NB4 (cell line): ENCODE measurements at regions not wholly inside any gene's neighbourhood (a gene's known extent, or its start where the extent isn't known, plus 50 kb on each side); places are given as distances from the start of the nearest gene placed in this dataset.

Experiments used
- DNase-seq: peaks from one replicate; pipeline ENCODE4 v3.0.0; 2010; ENCODE audit warnings: low read depth
- H3K4me3 ChIP-seq: one replicate; pipeline ENCODE4 v1.5.1; 2011; ENCODE audit warnings: mild to moderate bottlenecking, low read depth, low read length, moderate library complexity
- MYC ChIP-seq: IDR thresholded peaks from 2 replicates; pipeline ENCODE4 v1.6.1; 2011; ENCODE audit warnings: low read depth, low read length
- POLR2A ChIP-seq: IDR thresholded peaks from 2 replicates; pipeline ENCODE4 v1.6.1; 2011; ENCODE audit warnings: mild to moderate bottlenecking; ENCODE audit not compliant: insufficient read length; ENCODE audit errors: extremely low read depth
- TF ChIP-seq, protein P1 (sequence below): IDR thresholded peaks from 2 replicates; pipeline ENCODE4 v1.6.1; 2011; ENCODE audit warnings: low read depth, low read length
- TF ChIP-seq, protein P2 (sequence below): IDR thresholded peaks from one replicate; pipeline ENCODE4 v1.5.1; 2012; ENCODE audit warnings: low read depth, low read length

DNA sequence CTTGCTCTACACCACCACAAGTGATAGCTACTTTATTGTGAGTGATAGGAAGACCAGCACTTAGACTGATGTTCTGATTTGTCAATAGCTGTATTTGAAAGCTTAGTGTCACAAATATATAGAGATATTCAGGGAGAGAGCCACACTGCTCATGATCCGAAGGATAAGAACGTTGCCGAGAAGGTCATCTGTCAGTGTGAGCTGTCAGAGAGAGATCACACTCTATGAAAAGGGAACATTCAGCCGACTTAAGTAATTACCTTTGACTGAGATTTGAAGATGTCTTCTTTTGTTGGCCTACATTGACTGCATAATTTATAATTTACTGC lies 322.6 kb downstream of the TFEC start:
- no peak for DNase-seq
- TF ChIP-seq POLR2A (no peak), MYC (no peak)
- TF ChIP-seq, protein P1, sequence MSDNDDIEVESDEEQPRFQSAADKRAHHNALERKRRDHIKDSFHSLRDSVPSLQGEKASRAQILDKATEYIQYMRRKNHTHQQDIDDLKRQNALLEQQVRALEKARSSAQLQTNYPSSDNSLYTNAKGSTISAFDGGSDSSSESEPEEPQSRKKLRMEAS, result no peak
- TF ChIP-seq, protein P2, sequence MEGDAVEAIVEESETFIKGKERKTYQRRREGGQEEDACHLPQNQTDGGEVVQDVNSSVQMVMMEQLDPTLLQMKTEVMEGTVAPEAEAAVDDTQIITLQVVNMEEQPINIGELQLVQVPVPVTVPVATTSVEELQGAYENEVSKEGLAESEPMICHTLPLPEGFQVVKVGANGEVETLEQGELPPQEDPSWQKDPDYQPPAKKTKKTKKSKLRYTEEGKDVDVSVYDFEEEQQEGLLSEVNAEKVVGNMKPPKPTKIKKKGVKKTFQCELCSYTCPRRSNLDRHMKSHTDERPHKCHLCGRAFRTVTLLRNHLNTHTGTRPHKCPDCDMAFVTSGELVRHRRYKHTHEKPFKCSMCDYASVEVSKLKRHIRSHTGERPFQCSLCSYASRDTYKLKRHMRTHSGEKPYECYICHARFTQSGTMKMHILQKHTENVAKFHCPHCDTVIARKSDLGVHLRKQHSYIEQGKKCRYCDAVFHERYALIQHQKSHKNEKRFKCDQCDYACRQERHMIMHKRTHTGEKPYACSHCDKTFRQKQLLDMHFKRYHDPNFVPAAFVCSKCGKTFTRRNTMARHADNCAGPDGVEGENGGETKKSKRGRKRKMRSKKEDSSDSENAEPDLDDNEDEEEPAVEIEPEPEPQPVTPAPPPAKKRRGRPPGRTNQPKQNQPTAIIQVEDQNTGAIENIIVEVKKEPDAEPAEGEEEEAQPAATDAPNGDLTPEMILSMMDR, result no peak
- H3K4me3 ChIP-seq, result no peak overlapping the region

DNA sequence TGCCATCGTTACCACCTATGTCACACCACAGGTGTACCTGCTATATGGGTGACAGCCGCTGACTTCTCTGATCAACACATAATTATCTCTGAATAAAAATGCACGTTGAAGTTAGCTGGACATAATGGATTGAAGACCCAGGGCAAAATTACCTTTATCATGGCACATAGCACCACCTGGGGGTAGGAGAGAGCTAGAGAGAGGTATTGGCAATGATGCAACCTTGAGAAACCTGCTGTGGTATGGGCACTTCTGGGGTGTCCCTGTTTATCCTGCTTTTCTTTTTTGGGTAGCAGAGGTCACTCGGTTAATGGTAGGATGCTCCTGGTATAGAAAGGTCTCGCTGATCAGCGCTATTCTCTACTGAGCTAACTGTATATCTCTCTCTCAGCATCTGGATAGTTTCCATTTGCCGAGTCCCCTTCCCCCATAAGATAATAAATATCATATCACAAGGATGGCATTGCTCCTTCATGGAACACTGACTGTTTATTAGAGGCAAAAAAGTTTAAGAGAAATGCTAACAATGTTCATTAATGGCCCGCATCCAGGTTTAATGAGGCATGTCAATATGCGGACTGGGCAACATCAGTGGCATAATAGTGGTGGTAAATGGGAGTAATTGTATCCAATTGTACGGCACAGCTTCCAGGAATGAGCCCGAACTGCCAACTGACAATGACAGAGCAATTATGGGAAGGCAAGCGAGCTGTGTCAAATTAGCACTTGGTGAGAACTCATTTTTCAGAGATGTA lies 323.1 kb downstream of the TFEC start:
- TF ChIP-seq MYC, result no peak
- TF ChIP-seq, protein P2, result peak; percentile 19
- H3K4me3 ChIP-seq, result no peak overlapping the region
- DNase-seq, result peak; percentile 9

DNA sequence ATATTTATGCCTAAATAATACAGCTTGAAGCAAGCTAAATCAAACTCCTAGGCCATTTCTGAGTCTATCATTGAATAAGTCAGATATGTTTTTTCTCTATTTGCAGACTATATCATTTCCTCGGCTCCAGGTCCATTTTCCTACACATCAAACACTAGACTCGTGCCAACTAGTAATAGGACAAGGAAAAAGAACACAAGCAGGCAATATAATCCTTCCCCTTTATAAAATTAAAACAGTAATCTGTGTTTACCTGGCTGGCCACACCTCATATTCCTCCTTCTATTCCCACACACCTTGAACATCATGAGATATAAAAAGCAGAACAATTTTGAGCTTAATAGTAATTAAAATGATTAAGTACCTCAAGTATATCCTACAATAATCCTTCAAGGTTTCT lies 325.7 kb downstream of the TFEC start:
- no peak overlapping the region for H3K4me3 ChIP-seq
- no peak for DNase-seq
- TF ChIP-seq, protein P2, result no peak
- TF ChIP-seq MYC (no peak), POLR2A (no peak)
- TF ChIP-seq, protein P1, result no peak

DNA sequence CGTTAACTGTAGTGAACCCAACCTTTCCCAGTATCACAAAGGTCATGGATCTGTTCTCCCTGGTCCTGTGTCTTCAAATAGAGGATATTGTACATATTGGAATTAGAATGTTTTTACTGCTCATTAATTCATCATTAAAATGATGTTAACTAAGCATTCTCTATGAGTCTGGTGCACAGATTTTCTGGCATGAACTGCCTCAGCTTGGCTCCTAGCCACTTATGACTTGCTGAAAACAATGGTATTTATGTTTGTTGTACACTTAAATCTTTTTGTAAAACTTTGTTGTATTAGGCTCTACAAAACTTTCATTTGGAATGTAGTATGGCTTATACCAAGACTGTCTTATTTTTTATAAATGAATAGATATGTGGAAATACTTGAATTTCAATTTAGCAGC lies 329.4 kb downstream of the TFEC start:
- TF ChIP-seq, protein P2, result no peak
- TF ChIP-seq, protein P1, result no peak
- TF ChIP-seq POLR2A (no peak), MYC (no peak)
- no peak overlapping the region for H3K4me3 ChIP-seq
- DNase-seq, result no peak

DNA sequence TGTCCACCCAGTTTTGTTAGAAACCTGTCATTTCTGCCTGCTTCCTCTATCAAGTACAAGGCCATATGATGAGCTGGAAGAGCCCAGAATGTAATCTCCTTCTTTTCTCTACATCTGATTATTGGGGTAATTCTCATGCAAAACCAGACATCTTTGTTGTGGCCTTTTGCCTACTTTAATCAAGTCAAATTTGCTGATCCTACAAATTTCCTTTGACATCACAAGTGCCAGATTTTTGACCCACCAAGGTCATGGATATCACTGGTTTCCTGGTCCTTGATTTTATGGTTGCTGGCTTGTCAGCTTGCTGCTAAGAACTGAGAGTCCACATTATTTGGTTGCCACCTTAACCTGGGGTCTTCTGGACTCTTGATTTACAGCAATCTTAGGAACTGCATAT lies 336.1 kb downstream of the TFEC start:
- TF ChIP-seq POLR2A, result no peak
- TF ChIP-seq, protein P1, result no peak
- no peak for TF ChIP-seq MYC
- TF ChIP-seq, protein P2, result no peak
- no peak overlapping the region for H3K4me3 ChIP-seq
- DNase-seq, result no peak

DNA sequence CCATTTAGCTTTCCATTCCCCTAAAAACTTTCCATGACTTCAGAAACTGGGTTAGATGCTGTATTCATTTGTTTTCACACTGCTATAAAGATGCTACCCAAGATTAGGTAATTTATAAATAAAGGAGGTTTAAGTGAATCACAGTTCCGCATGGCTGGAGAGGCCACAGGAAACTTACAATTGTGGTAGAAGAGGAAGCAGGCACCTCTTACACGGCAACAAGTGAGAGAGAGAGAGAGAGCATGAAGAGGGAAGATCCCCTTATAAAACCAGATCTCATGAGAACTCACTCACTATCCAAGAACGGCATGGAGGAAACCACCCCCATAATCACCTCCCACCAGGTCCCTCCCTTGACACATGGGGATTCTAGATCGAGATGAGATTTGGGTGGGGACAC lies 336.8 kb downstream of the TFEC start:
- TF ChIP-seq POLR2A, result no peak
- TF ChIP-seq MYC, result no peak
- TF ChIP-seq, protein P1, result no peak
- TF ChIP-seq, protein P2, result no peak
- DNase-seq, result peak; percentile 13
- no peak overlapping the region for H3K4me3 ChIP-seq
